ENCODE measurements at regions not wholly inside any gene's neighbourhood (a gene's known extent, or its start where the extent isn't known, plus 50 kb on each side); places are given as distances from the start of the nearest gene placed in this dataset.

DNA sequence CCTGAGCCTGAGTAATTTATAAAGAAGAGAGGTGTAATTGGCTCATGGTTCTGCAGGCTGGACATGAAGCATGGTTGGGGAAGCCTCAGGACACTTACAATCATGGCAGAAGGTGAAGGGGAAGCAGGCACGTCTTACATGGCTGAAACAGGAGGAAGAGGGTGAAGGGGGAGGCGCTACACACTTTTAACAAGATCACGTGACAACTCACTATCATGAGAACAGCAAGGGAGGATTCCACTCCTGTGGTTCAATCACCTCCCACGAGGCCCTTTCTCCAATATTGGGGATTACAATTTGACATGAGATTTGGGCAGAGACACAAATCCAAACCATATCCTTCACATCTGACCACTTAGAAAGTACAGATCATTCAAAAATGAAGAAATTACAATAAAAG, 110.6 kb upstream of the SHISA6 start:
- TF ChIP-seq, protein P1, sequence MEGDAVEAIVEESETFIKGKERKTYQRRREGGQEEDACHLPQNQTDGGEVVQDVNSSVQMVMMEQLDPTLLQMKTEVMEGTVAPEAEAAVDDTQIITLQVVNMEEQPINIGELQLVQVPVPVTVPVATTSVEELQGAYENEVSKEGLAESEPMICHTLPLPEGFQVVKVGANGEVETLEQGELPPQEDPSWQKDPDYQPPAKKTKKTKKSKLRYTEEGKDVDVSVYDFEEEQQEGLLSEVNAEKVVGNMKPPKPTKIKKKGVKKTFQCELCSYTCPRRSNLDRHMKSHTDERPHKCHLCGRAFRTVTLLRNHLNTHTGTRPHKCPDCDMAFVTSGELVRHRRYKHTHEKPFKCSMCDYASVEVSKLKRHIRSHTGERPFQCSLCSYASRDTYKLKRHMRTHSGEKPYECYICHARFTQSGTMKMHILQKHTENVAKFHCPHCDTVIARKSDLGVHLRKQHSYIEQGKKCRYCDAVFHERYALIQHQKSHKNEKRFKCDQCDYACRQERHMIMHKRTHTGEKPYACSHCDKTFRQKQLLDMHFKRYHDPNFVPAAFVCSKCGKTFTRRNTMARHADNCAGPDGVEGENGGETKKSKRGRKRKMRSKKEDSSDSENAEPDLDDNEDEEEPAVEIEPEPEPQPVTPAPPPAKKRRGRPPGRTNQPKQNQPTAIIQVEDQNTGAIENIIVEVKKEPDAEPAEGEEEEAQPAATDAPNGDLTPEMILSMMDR (conservative IDR thresholded peaks at IDR 0.05; ENCODE audit: low read depth), result no peak
- no peak overlapping the region for H3K27ac ChIP-seq
- CTCF ChIA-PET, result no interaction called here
- no peak for DNase-seq (ENCODE audit: low spot score)
- POLR2A ChIA-PET (ENCODE audit: low non-redundant PET), result no interaction called here

DNA sequence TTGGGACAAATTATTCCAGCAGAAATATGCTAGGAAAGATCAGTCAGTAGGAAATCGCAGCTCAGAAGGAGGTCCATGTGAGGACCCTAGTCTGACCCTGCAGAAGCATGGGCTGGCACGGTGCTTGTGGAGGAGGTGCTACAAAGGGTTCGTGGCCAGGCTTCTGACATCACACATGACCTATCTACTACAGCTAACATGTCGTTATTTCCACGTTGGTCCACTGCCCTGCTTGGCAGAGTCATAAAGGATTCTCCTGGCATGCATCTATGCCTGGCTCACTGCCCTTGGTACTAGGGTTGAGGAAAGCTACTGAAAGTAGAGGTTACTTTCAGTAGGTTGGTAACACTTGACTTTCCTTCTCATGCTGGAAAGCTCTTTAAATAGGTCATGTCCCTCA, 118.1 kb upstream of the SHISA6 start:
- ChIA-PET CTCF (interaction anchor here (0.7 to 0.8 kb wide), 2 partner anchors 16 to 141 kb away, joined by 3 read pairs; no protein-coding TSS in a partner anchor), POLR2A (ENCODE audit: low non-redundant PET) (no interaction called here)
- no peak for DNase-seq (ENCODE audit: low spot score)
- no peak overlapping the region for H3K27ac ChIP-seq
- TF ChIP-seq, protein P1 (conservative IDR thresholded peaks at IDR 0.05; ENCODE audit: low read depth), result no peak

DNA sequence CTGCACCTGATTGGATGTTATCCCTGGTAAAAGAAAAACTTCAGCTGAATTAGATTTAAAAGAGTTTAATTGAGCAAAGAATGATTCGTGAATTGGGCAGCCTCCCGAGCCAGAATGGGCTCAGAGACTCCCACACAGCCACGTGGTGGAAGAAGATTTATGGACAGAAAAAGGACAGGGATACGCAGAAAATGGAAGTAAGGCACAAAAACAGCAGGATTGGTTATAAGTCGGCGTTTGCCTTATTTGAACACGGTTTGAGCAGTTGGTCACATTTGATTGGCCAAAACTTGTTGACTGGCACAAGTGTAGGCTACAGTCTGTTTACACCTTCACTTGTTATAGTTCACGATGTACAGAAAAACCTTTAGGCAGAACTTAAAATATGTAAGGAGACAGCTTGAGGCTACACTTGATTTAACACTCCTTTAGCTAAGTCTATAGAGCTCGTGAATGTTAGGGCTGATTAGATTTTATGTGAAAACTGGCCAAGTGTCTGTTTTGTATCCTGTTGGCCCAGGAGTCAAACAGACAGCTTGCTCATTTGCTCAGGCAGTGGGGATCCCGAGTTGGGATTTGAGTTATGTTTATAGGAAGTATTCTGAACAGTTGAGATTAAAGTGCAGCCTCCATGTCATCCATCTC, 119.5 kb upstream of the SHISA6 start:
- DNase-seq (ENCODE audit: low spot score), result no peak
- ChIA-PET CTCF (no interaction called here), POLR2A (ENCODE audit: low non-redundant PET) (no interaction called here)
- H3K27ac ChIP-seq, result no peak overlapping the region
- TF ChIP-seq, protein P1 (conservative IDR thresholded peaks at IDR 0.05; ENCODE audit: low read depth), result no peak

DNA sequence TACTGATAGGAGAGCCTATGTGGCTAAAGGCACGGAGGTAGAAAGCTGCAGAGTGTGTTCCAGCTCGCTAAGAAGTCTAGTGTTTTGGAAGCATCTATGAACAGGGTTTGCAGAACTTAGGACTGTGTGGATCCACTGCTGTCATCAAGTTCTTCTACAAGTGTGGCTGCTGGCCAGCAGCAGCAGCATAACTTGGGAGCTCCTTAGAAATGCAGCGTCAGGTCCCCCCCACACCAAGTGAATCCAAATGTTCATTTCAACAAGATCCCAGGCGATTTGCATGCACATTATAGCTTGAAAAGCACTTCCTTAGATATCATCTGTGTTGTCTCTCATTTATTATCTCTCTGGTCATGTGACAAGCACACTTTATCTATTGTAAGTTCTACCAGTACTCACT, 131.9 kb upstream of the SHISA6 start:
- ChIA-PET CTCF (no interaction called here), POLR2A (ENCODE audit: low non-redundant PET) (no interaction called here)
- no peak for DNase-seq (ENCODE audit: low spot score)
- no peak overlapping the region for H3K27ac ChIP-seq
- TF ChIP-seq, protein P1 (conservative IDR thresholded peaks at IDR 0.05; ENCODE audit: low read depth), result no peak

DNA sequence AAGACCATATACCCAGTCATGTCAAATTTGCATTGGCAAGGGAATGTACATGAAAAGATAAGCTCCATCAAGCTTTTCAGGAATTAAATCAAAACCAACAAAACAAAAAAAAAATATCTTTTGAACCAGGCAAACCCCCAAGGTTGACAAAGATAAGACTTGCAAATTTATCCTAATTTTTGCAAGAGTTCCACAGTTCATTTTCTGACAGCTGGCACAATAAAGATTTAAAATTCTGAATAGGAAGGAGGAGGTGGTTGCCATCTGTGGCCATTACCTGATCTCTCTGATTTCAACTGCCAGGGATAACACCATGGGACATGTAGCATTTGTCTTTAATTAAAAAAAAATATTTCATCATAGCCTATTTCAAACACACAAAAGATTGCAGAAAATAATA, 135.9 kb upstream of the SHISA6 start:
- no peak for DNase-seq (ENCODE audit: low spot score)
- CTCF ChIA-PET, result no interaction called here

DNA sequence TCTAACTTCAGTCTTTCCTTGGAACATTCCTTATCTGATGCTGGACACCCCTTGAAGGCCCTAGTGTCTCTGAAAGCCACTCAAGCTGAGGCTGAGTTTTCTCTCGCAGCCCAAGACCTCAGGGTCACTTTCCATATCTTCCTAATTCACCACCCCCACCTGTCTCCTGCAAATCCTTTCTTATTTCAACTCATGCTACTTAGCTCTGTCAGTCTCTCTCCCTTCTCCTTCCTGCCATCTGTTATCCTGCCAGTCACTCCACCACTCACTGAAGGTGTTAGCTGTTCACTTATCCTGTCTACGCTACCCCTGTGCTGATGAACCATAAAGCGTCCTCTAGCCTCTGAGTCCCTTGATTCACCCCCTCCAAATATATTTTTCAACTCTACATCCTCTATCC, 143.9 kb upstream of the SHISA6 start:
- DNase-seq (ENCODE audit: low spot score), result no peak
- ChIA-PET CTCF (no interaction called here), POLR2A (ENCODE audit: low non-redundant PET) (no interaction called here)
- TF ChIP-seq, protein P1 (conservative IDR thresholded peaks at IDR 0.05; ENCODE audit: low read depth), result no peak
- no peak overlapping the region for H3K27ac ChIP-seq

More for the DNA sequence above, 135.9 kb upstream of the SHISA6 start:
- no peak overlapping the region for H3K27ac ChIP-seq
- TF ChIP-seq, protein P1 (conservative IDR thresholded peaks at IDR 0.05; ENCODE audit: low read depth), result no peak
- POLR2A ChIA-PET (ENCODE audit: low non-redundant PET), result no interaction called here

All from RWPE1 (cell line).